ENCODE measurements at regions not wholly inside any gene's neighbourhood (a gene's known extent, or its start where the extent isn't known, plus 50 kb on each side); places are given as distances from the start of the nearest gene placed in this dataset.
A peak's percentile ranks its signal among the peaks of the same experiment; 100 is the strongest.

- no peak for DNase-seq
Observed at GRCh38 chr20:58092353-58092752, 136.1 kb downstream of the ANKRD60 start.

- no peak for DNase-seq
Observed at GRCh38 chr20:58091810-58092209, 136.6 kb downstream of the ANKRD60 start.

DNA sequence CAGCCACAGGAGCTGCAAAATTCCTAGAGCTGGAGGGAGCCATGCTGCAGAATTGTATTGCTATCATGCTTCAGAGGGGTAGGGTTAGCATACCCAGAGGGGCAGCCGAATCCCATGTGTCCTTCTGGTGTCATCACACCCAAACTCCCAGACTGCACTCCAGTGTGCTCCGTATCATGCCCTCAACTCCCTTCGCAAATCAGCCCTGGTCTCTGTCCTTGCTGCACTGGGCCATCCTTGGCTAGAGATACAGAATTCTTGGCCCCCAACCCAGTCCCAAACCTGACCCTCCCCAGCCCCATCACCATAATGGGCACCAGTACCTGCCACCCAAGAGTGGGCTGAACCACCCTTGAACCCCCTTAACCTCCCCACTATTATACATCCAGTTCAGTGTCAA is 138.3 kb downstream of the ANKRD60 start:
- no peak for DNase-seq

DNA sequence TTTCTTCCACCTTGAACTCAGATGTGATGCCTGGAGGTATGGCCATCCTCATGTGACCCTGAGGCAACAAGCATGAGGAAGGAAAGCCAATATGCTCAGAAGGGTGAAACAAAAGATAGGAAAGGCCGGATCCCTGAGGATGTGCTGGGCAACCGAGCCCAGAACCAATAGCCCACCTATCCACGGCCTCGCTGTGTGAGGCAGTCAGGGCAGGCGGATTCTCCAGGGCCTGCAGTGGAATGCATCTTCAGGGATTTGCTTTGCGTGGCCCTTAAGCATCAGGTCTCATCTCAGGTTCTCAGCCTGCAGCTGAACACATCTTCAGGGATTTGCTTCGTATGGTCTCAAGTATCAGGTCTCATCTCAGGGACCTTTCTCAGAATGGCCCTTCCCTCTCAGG is 139.8 kb downstream of the ANKRD60 start:
- DNase-seq, result no peak

DNA sequence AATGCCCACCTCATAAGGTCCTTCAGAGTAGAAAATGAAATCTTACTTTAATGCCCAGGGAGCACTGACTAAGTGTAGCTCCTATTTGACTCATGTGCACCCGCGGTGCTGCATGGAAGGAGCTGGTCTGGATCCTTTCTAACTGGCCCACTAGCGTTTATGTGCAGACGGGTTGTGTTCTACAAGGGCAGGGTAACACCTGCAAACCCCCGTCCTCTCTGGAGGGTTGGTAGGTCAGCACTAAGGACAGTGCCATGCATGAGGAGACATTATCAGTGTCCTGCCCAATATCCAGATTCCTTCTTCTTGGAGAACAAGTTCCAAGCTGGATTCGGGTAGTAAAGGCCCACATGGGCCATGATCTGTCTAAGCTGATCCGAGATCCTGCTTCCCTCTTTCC is 140.3 kb downstream of the ANKRD60 start:
- DNase-seq, result no peak

DNA sequence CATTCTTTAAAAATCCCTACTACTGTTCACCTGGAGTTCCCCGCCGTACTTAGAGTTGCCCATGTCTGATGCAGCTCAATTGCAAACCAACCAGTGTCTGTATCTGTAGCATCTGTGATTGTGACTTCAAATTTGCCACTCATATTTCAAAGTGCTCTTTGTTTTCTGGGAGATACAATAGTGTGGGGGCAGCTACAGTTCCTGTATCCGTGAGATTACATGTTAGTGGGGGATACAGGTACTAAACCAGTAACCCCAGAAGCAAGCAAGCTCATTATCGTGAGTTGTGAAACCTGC is 140.9 kb downstream of the ANKRD60 start:
- DNase-seq, result no peak

GRCh38 chr20:58086763-58087561 is 141.5 kb downstream of the ANKRD60 start:
- DNase-seq, result peak in 18 of 56 donors; percentile 1 to 40 (median 9)

GRCh38 chr20:58084966-58085365 is 143.5 kb downstream of the ANKRD60 start:
- no peak for DNase-seq

DNA sequence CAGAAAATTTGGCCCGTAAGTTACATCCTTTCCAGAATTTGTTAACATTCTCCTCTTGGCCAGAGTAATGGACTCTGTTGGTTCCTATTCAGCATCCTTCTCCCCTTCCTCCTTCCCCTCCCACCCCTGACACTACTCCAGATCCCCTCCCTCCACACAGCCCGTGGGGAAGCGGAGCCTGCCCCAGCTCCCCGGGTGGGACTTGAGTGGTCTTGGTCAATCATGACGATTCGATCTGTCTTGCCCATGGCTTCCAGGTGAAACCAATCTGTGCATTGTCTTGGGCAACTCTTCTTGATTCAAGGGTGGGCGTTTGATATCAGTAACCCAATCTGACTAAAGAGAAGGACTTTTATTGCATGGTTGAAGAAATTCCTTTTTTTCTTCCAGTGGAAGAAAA is 143.9 kb downstream of the ANKRD60 start:
- DNase-seq, result no peak

DNA sequence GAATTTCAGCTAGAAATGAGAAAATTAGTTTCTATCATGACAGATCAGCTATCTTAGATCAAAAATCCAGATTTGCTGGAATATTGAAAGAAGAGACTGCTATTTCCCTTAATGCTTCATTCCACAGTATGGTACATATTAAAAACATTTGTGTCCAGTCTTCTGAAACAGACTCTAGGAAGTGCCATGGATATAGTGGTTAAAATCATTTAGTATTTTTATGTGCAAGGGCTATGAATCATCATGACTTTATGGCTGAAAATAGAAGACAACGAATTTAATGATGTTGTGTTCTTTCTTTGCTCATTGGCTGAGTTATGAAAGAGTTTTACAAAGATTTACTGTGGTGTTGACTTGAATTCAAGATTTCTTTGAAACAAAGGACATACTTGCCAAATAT is 146.6 kb downstream of the ANKRD60 start:
- DNase-seq, result no peak

DNA sequence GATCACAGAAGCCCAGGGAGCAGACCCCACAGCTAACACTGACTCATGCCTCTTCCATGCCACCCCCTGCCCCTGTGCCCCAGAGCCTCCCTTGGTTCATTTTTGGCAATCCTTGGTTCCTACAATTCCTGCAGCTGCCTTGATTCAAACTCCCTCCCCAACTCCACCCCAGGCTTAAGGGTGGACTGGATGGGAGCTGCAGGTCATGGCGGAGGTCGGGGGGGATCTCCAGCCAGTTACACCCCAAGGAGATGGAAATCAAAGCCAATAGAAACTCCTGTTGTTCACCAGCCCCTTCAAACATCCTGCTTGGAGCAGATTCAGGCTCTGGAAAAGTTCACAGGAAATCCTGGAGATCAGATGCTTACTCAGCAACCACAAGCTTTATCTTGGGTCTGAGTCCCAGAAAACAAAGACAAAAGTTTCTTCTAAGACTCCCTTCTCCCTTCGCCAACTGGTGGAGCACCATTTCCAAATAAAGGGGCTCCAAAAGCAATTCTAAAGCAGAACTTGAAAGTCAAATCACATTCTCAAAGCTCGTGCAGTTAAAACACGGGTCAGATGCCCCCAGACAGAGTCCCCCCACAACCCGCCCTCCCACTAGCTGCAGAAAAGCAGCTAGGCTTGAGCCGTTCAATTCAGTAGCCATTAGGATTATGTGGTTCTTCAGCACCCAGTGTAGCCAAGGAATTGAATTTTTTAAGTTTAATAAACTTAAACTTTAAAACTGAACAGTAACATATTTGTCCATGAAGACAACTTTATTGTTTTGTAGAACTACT is 149.5 kb downstream of the ANKRD60 start:
- no peak for DNase-seq

- DNase-seq, result no peak
Observed at GRCh38 chr20:58077282-58077681, 151.2 kb downstream of the ANKRD60 start.

DNA sequence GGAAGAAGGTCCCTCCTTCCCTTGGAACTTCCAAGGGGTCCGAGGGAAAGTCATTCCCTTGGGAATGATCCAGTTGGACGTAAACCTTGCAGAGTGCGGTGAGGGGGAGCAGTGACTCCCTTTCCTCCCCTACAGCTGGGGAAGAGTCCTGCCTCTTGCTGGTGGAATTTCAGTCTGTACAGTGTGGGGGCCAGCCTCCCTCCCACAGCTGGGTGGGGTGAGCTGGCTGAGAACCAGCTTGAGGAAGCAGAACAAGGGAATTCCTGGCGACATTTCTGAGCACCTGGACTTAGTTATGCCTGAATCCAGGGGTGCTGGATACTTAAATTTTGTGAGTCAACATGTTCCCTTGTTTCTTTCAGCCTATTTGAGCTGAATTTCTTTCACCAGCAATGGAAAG is 152.0 kb downstream of the ANKRD60 start:
- no peak for DNase-seq

- DNase-seq, result no peak
Observed at GRCh38 chr20:58075586-58076345, 152.7 kb downstream of the ANKRD60 start.

GRCh38 chr20:58073945-58074856 is 154.3 kb downstream of the ANKRD60 start:
- DNase-seq, result no peak

GRCh38 chr20:58072695-58073671 is 155.5 kb downstream of the ANKRD60 start:
- DNase-seq, result no peak

- no peak for DNase-seq
Observed at GRCh38 chr20:58071991-58072390, 156.5 kb downstream of the ANKRD60 start.

DNA sequence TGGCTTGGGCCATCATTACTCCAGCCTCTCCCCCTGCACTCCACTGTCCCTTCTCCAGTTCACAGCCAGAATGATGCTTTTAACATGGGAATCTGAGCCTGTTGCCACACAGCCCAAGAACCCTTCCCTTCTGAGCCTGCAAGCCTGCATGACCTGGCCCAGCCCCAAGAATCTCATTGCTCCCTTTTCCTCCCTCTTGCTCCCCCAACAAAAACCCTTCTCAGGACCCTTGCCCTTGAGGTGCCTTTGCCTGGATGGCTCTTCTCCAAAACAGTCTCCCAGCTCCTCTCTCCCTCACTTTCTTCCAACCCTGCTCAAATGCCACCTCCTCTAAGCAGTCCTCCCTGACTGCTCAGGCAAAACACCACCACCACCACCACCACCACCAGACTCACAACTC is 157.2 kb downstream of the ANKRD60 start:
- no peak for DNase-seq

DNA sequence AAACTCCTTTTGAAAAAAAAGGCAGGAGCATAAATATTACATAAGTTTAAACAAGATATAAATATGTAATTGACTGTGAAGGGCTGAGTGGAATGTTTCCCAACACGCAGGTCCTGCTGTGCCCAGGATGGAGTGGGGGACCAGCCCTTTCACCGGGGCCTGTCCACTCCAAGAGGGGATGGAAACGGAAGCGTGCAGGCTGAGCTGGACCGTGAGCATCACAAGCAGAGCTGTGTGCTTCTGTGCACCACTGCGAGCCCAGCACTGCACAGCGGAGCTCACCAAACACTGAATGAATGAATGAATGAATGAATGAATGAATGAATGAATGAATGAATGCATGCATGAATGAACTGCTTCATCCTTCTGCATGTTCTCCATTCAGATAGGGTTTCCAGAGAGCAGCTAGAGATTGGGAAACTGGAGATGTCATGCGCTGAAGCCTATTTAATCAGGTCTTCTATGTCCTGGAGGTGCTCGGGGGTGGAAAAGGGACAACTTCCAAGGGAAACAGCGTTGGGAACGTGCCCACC is 157.7 kb downstream of the ANKRD60 start:
- DNase-seq, result no peak

Measured in amygdala (tissue), 56 donors.